H1 (cell line): ENCODE measurements at regions not wholly inside any gene's neighbourhood (a gene's known extent, or its start where the extent isn't known, plus 50 kb on each side); places are given as distances from the start of the nearest gene placed in this dataset.

Experiments
- CHD1 ChIP-seq: IDR thresholded peaks from 2 replicates; pipeline ENCODE4 v1.6.1; 2012; ENCODE audit warnings: low read depth, low read length, improper control_type of control experiment

DNA sequence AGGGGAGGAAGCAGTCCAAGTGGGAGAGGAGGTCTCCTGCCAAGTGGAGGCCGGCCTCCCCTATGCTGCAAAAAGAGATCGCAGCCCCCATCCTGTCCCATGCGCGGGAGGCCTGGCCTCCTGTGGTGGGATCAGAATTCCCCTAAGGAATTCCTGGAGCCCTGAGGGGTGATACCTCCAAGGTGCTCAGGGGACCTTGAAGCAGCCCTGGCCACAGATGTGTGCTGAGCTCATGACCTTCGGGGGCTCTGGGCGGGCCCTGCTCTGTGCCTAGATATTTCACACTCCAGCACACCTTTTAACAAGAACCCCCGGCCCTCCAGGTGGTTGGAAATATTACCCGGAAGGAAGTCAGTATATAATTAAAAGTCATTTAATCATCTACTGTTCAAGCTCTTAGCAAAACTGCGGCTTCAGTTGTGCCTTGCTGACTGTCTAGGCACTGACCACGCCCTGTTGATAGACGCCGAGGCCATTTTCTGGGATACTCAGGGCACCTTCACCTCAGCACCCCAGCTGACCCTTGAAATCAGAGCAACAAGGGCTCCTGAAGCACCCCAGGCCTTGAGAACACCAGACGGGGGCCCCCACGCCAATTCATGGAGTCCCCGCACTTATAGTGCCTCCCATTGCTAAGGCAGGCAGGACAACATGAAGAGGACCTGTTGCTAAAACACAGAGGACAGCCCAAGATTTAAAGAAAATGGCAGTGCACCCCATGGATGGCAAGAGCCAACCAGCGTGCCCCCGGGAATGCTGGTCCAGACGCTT lies 119.1 kb downstream of the NDUFA10 start (continued):
- TF ChIP-seq CHD1, result no peak
- TF ChIP-seq, all 59 proteins: peak for 0
